ENCODE measurements at regions not wholly inside any gene's neighbourhood (a gene's known extent, or its start where the extent isn't known, plus 50 kb on each side); places are given as distances from the start of the nearest gene placed in this dataset.

DNA sequence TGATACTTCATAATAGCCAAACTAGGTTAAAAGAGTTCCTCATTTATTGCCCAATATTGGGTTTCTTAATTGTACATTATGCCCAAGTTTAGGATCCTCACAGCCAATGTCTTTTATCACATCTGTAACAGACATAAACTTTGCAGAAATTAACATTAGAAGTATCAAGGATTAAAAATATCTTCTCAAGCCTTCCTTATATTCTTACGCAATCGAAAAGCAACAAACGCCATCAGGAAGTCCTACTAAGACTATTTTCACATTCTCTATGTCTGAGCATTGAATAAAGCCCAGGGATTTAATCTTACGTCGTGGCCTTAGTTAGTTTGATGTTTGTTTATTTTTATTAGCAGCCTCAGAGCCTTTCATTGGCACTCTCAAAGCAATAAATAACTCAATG, 1660.4 kb upstream of the MIR17HG start:
- BruUV-seq (replicated peaks), result no TSS peak
- no peak overlapping the region for H3K4me3 ChIP-seq
- H3K9me3 ChIP-seq (ENCODE audit: insufficient read depth, low read depth), result no peaks in the 10 kb centered on the region
- H3K27me3 ChIP-seq (ENCODE audit: insufficient read depth, low read depth), result no peaks in the 10 kb centered on the region
- H2AFZ ChIP-seq, result no peak overlapping the region
- H3K36me3 ChIP-seq (ENCODE audit: low read depth), result no peaks in the 10 kb centered on the region
- no peaks in the 10 kb centered on the region for H4K20me1 ChIP-seq (ENCODE audit: insufficient read depth)
- H3F3A ChIP-seq (ENCODE audit: insufficient read depth, low read depth), result no peaks in the 10 kb centered on the region
- DNase-seq, result no peak
- no peak overlapping the region for H3K4me2 ChIP-seq
- no peaks in the 10 kb centered on the region for H3K79me2 ChIP-seq (ENCODE audit: low read depth)
- TF ChIP-seq, protein P1, sequence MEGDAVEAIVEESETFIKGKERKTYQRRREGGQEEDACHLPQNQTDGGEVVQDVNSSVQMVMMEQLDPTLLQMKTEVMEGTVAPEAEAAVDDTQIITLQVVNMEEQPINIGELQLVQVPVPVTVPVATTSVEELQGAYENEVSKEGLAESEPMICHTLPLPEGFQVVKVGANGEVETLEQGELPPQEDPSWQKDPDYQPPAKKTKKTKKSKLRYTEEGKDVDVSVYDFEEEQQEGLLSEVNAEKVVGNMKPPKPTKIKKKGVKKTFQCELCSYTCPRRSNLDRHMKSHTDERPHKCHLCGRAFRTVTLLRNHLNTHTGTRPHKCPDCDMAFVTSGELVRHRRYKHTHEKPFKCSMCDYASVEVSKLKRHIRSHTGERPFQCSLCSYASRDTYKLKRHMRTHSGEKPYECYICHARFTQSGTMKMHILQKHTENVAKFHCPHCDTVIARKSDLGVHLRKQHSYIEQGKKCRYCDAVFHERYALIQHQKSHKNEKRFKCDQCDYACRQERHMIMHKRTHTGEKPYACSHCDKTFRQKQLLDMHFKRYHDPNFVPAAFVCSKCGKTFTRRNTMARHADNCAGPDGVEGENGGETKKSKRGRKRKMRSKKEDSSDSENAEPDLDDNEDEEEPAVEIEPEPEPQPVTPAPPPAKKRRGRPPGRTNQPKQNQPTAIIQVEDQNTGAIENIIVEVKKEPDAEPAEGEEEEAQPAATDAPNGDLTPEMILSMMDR (conservative IDR thresholded peaks at IDR 0.05), result no peak
- TF ChIP-seq EZH2 (IDR thresholded peaks at IDR 0.05; ENCODE audit: low read depth), result no peak
- no peaks in the 10 kb centered on the region for H3K9me2 ChIP-seq (ENCODE audit: insufficient read depth)
- CTCF ChIA-PET, result interaction anchor here (0.6 kb wide), 1 partner anchor 842 kb away, joined by 3 read pairs; no protein-coding TSS in a partner anchor
- no peak overlapping the region for H3K27ac ChIP-seq
- no peaks in the 10 kb centered on the region for H3K4me1 ChIP-seq (replicated peaks; ENCODE audit: insufficient read depth)
- intact Hi-C loops (cut with micrococcal nuclease; ENCODE audit: unreplicated experiment), result no loop called here
- POLR2A ChIA-PET (ENCODE audit: unreplicated experiment), result no interaction called here

DNA sequence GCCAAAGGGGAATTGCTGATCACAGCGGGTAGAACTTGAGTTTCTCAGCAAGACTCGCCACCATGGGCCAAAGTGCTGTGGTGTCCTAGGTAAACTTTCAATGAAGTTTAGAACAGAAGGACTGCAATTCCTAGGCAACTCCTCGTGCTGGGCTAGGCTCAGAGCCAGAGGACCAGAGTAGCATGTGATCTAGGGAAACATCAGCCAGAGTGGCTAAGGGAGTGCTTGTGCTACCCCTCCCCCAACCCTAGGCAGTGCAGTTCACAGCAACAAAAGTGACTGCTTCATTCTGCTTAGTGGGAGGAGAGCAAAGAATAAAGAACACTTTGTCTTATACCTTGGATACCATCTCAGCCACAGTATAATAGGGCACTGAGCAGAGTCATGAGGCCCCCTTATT, 1658.6 kb upstream of the MIR17HG start:
- no peak for TF ChIP-seq EZH2 (IDR thresholded peaks at IDR 0.05; ENCODE audit: low read depth)
- TF ChIP-seq, protein P1 (conservative IDR thresholded peaks at IDR 0.05), result no peak
- Histone ChIP-seq H2AFZ (no peak overlapping the region), H3K4me2 (no peak overlapping the region), H3K4me3 (no peak overlapping the region), H3F3A (ENCODE audit: insufficient read depth, low read depth) (no peaks in the 10 kb centered on the region), H3K9me2 (ENCODE audit: insufficient read depth) (no peaks in the 10 kb centered on the region), H3K79me2 (ENCODE audit: low read depth) (no peaks in the 10 kb centered on the region), H3K9me3 (ENCODE audit: insufficient read depth, low read depth) (no peaks in the 10 kb centered on the region), H3K36me3 (ENCODE audit: low read depth) (no peaks in the 10 kb centered on the region), H3K4me1 (replicated peaks; ENCODE audit: insufficient read depth) (no peaks in the 10 kb centered on the region), H3K27me3 (ENCODE audit: insufficient read depth, low read depth) (no peaks in the 10 kb centered on the region), H4K20me1 (ENCODE audit: insufficient read depth) (no peaks in the 10 kb centered on the region), H3K27ac (no peak overlapping the region)
- POLR2A ChIA-PET (ENCODE audit: unreplicated experiment), result no interaction called here
- intact Hi-C loops (cut with micrococcal nuclease; ENCODE audit: unreplicated experiment), result no loop called here
- BruUV-seq (replicated peaks), result no TSS peak
- DNase-seq, result no peak
- CTCF ChIA-PET, result no interaction called here

DNA sequence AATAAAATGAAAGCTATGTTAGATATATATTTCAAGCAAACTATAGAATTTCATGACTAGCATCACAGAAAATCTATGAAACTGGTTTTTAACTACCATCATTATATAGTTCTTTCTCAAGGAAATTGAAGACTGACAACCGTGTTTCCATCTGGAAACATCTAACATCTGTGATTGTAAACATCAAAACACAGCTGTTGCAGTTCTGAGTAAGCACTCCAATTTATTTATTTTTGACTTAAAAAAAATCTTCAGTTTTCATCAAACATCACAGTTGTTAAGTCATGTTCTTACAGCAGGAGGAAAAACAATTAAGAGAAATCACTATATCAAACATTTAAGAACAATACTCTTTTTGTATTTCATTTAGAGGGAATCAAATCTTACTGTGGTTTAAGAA, 1653.0 kb upstream of the MIR17HG start:
- ChIA-PET CTCF (no interaction called here), POLR2A (ENCODE audit: unreplicated experiment) (no interaction called here)
- H3F3A ChIP-seq (ENCODE audit: insufficient read depth, low read depth), result no peaks in the 10 kb centered on the region
- H3K79me2 ChIP-seq (ENCODE audit: low read depth), result no peaks in the 10 kb centered on the region
- no TSS peak for BruUV-seq (replicated peaks)
- H3K36me3 ChIP-seq (ENCODE audit: low read depth), result no peaks in the 10 kb centered on the region
- intact Hi-C loops (cut with micrococcal nuclease; ENCODE audit: unreplicated experiment), result loop anchor here (10.0 kb wide), 1 partner anchor 260 kb away; no protein-coding TSS in a partner anchor
- H3K27me3 ChIP-seq (ENCODE audit: insufficient read depth, low read depth), result no peaks in the 10 kb centered on the region
- no peaks in the 10 kb centered on the region for H3K4me1 ChIP-seq (replicated peaks; ENCODE audit: insufficient read depth)
- no peak for DNase-seq
- H4K20me1 ChIP-seq (ENCODE audit: insufficient read depth), result no peaks in the 10 kb centered on the region
- no peak overlapping the region for H3K4me3 ChIP-seq
- H3K4me2 ChIP-seq, result no peak overlapping the region
- no peak overlapping the region for H3K27ac ChIP-seq
- H2AFZ ChIP-seq, result no peak overlapping the region
- no peaks in the 10 kb centered on the region for H3K9me3 ChIP-seq (ENCODE audit: insufficient read depth, low read depth)
- no peaks in the 10 kb centered on the region for H3K9me2 ChIP-seq (ENCODE audit: insufficient read depth)
- TF ChIP-seq EZH2 (IDR thresholded peaks at IDR 0.05; ENCODE audit: low read depth), result no peak
- TF ChIP-seq, protein P1 (conservative IDR thresholded peaks at IDR 0.05), result no peak
